ENCODE measurements at regions not wholly inside any gene's neighbourhood (a gene's known extent, or its start where the extent isn't known, plus 50 kb on each side); places are given as distances from the start of the nearest gene placed in this dataset.

DNA sequence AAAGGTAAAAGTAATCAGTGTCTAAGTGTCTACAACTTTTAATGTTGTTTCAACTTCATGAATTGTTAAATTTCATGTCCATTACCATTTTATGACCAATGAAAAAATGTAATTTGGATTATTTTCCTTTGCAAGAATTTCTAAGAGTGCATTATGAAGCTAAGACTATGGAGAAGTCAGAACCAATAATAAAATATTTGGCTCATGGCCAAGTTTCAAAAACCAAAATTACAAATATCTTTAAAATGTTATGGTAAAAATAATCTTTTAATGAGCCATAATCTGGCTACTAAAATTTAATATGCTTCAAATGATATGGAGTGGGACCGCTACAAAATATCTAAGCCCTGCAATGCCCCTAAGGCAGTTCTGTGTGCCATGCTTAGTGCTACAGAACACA lies 294.1 kb upstream of the SMIM30 start:
- DNase-seq (ENCODE audit: low read depth), result no peak
- Histone ChIP-seq H3K4me3 (ENCODE audit: low read depth, low read length) (no peak overlapping the region), H3K27me3 (ENCODE audit: control insufficient read depth, insufficient read depth, low read length) (no peaks in the 10 kb centered on the region), H3K36me3 (ENCODE audit: control insufficient read depth, insufficient read depth, low read length) (no peaks in the 10 kb centered on the region)
- POLR2A ChIA-PET, result no interaction called here
- TF ChIP-seq, protein P1, sequence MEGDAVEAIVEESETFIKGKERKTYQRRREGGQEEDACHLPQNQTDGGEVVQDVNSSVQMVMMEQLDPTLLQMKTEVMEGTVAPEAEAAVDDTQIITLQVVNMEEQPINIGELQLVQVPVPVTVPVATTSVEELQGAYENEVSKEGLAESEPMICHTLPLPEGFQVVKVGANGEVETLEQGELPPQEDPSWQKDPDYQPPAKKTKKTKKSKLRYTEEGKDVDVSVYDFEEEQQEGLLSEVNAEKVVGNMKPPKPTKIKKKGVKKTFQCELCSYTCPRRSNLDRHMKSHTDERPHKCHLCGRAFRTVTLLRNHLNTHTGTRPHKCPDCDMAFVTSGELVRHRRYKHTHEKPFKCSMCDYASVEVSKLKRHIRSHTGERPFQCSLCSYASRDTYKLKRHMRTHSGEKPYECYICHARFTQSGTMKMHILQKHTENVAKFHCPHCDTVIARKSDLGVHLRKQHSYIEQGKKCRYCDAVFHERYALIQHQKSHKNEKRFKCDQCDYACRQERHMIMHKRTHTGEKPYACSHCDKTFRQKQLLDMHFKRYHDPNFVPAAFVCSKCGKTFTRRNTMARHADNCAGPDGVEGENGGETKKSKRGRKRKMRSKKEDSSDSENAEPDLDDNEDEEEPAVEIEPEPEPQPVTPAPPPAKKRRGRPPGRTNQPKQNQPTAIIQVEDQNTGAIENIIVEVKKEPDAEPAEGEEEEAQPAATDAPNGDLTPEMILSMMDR (IDR thresholded peaks at IDR 0.05; ENCODE audit: insufficient read depth, low read depth, low read length), result no peak
- CTCF ChIA-PET, result interaction anchor here (0.9 kb wide), 1 partner anchor 252 kb away, joined by 3 read pairs; no protein-coding TSS in a partner anchor

DNA sequence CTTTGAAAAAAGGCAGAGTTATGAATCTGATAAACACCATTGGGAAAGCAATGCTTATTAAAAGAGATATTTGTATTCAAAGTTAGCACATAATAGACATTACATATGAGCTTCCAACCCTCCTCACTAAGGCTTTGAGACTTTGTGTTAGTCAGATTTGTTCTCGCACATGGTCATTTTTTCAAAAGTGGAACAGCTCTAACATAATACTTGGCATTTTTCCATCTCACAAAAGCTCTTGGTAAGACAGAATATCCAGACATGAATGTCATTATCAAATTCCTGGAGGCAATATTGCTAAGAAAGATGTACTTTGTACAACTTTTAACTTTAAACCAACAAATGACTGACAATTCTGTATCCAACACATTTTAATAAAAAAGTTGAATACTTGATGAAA lies 292.4 kb upstream of the SMIM30 start:
- ChIA-PET CTCF (no interaction called here), POLR2A (no interaction called here)

DNA sequence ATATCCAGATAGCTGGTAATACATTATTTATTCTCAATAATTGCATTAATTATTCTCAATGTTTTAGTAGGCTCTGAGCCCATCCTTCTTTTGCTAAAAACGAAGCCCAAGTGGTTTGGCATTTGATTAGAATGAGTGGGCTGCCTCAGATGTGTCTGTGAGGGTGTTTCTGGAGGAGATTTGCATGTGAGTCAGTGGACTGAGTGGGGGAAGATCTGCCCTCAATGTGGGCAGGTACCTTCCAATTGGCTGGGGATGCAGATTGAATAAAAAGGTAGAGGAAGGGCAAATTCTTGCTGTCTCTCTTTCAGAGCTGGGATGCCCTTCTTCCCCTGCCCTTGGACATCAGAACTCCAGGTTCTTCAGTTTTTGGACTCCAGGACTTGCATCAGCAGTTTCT lies 290.6 kb upstream of the SMIM30 start:
- POLR2A ChIA-PET, result no interaction called here

More for the DNA sequence above, 292.4 kb upstream of the SMIM30 start:
- Histone ChIP-seq H3K36me3 (ENCODE audit: control insufficient read depth, insufficient read depth, low read length) (no peaks in the 10 kb centered on the region), H3K4me3 (ENCODE audit: low read depth, low read length) (no peak overlapping the region), H3K27me3 (ENCODE audit: control insufficient read depth, insufficient read depth, low read length) (no peaks in the 10 kb centered on the region)
- TF ChIP-seq, protein P1 (IDR thresholded peaks at IDR 0.05; ENCODE audit: insufficient read depth, low read depth, low read length), result no peak
- DNase-seq (ENCODE audit: low read depth), result no peak

DNA sequence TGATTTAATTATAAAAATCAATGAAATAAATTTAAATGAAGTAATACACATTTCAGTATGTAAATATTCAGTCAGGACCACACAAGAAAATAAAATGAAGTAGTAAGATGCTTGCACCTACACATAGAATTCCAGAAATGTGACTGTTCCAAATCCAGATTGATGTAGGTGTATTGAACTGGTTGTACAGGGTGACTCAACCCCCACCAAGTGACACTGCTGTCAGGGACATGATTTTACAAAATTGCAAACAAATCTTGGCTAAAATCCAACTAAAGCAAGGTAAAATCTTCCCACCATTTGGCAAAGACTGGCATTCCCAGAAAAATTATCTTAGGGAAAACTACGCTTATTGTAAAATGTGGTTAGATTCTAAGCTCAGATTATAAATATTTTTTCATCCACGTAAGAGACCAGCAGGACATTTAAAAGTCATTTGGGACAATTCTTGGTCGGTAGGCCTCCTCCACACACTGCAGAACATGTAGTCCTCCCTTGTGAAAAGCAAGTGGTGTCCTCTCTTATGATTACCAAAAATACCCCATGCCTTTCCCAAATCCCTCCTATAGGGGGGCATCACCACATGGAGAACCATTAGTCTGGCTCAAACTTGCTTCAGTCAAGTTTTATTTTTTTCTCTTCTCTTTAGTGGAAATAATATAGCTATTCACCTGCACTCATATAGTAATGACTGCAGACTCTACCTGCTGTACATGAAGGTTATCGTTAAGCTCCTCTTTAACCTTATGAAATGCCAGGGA lies 287.1 kb upstream of the SMIM30 start:
- no peak for DNase-seq (ENCODE audit: low read depth)
- POLR2A ChIA-PET, result no interaction called here

More for the DNA sequence above, 290.6 kb upstream of the SMIM30 start:
- TF ChIP-seq, protein P1 (IDR thresholded peaks at IDR 0.05; ENCODE audit: insufficient read depth, low read depth, low read length), result no peak
- Histone ChIP-seq H3K36me3 (ENCODE audit: control insufficient read depth, insufficient read depth, low read length) (no peaks in the 10 kb centered on the region), H3K27me3 (ENCODE audit: control insufficient read depth, insufficient read depth, low read length) (no peaks in the 10 kb centered on the region), H3K4me3 (ENCODE audit: low read depth, low read length) (no peak overlapping the region)
- CTCF ChIA-PET, result interaction anchor here (2.6 kb wide), 1 partner anchor 13 kb away, joined by 13 read pairs; no protein-coding TSS in a partner anchor
- no peak for DNase-seq (ENCODE audit: low read depth)

DNA sequence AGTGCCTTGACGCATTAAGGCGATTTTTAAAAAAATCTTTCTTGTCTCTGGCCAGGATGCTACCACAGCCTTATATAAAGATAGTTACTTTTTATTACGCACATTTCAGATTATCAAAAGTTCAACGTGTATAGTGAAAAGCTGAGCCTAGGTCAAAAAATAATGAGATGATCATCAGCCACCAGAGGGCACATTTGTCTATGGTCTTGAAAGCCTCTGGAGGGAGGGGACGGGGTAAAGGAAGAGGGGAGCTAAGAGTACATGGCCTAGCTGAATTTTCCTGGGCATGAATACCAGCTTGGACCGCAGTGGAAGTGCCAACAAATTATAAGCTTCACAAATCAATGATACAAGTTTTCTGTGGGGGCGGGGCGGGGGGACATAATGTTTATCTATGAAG lies 285.9 kb upstream of the SMIM30 start:
- Histone ChIP-seq H3K27me3 (ENCODE audit: control insufficient read depth, insufficient read depth, low read length) (no peaks in the 10 kb centered on the region), H3K4me3 (ENCODE audit: low read depth, low read length) (no peak overlapping the region), H3K36me3 (ENCODE audit: control insufficient read depth, insufficient read depth, low read length) (no peaks in the 10 kb centered on the region)
- CTCF ChIA-PET, result interaction anchor here (0.6 to 1.0 kb wide), 3 partner anchors 17 to 160 kb away, joined by 3 to 4 read pairs (median 4); no protein-coding TSS in a partner anchor
- no peak for DNase-seq (ENCODE audit: low read depth)
- POLR2A ChIA-PET, result no interaction called here
- TF ChIP-seq, protein P1 (IDR thresholded peaks at IDR 0.05; ENCODE audit: insufficient read depth, low read depth, low read length), result no peak

More for the DNA sequence above, 287.1 kb upstream of the SMIM30 start:
- no peak overlapping the region for H3K4me3 ChIP-seq (ENCODE audit: low read depth, low read length)
- no peaks in the 10 kb centered on the region for H3K27me3 ChIP-seq (ENCODE audit: control insufficient read depth, insufficient read depth, low read length)
- CTCF ChIA-PET, result interaction anchor here (1.0 kb wide), 1 partner anchor 16 kb away, joined by 4 read pairs; no protein-coding TSS in a partner anchor
- H3K36me3 ChIP-seq (ENCODE audit: control insufficient read depth, insufficient read depth, low read length), result no peaks in the 10 kb centered on the region
- TF ChIP-seq, protein P1 (IDR thresholded peaks at IDR 0.05; ENCODE audit: insufficient read depth, low read depth, low read length), result no peak
